GM19455 (cell line): ENCODE measurements at regions not wholly inside any gene's neighbourhood (a gene's known extent, or its start where the extent isn't known, plus 50 kb on each side); places are given as distances from the start of the nearest gene placed in this dataset.

ENCODE experiments used
- ATAC-seq: cut with Tn5 transposase; IDR thresholded peaks from one replicate; pipeline ENCODE4 v1.9.1; 2021; ENCODE audit not compliant: unreplicated experiment

GRCh38 chr3:1036207-1036826 lies 56.5 kb upstream of the CNTN6 start:
- no peak for ATAC-seq

GRCh38 chr3:1037631-1038030 lies 55.2 kb upstream of the CNTN6 start:
- ATAC-seq, result no peak
